Endothelial cell of hepatic sinusoid (primary cell): ENCODE measurements at regions not wholly inside any gene's neighbourhood (a gene's known extent, or its start where the extent isn't known, plus 50 kb on each side); places are given as distances from the start of the nearest gene placed in this dataset.
"Not testable (repeated sequence)": the region's sequence is repeated elsewhere in the genome, so short reads cannot be mapped to it uniquely, and the experiment has no call there.

ENCODE experiments used
- in situ Hi-C: cut with HindIII; loops from 2 replicates; pipeline ENCODE4 v1.10.0; 2017; ENCODE audit warnings: low sequenced_read_pairs

DNA sequence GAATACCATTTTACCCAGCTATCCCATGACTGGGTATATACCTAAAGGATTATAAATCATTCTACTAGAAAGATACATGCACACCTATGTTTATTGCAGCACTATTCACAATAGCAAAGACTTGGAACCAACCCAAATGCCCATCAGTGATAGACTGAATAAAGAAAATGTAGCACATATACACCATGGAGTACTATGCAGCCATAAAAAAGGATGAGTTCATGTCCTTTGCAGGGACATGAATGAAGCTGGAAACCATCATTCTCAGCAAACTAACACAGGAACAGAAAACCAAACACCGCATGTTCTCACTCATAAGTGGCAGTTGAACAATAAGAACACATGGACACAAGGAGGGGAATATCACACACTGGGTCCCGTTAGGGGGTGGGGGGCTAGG lies 191.9 kb upstream of the POU5F2 start:
- in situ Hi-C loops, result not testable (repeated sequence)

DNA sequence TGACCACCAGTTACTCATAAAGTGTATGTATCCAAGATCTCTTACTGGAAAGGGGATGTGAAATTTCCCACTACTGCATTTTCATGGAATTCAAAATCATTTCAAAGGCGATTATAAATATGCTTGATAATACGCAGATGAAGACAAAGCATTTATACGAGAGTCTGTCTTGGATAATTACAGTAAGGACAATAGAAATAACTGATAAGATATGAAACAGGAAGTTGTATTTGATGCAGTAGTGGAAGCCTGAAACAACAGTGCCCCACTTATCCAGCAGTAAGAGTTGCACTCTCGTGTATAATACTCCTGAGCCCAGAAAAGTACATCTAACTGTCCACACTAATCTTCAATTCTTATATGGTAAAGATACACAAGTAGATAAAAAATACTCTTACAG lies 188.7 kb upstream of the POU5F2 start:
- in situ Hi-C loops, result no loop called here

DNA sequence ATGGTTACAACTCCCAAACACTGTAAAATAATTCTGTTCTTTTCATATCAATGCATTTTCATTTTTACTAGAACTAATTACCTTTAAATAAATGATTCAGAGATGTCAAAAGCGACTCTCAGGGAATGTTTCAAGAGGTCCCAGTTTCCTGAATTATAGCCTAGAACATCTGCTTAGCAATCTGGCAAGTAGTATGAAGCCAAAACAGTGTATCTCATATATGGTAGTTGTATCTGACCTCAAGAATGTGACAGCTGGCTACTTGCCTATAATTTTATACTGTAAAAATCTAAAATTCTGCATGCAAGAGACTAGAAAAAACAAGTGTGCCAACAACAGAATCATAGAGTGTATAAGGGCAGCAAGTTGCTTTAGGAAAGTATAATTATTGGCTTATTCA lies 187.7 kb upstream of the POU5F2 start:
- in situ Hi-C loops, result no loop called here

DNA sequence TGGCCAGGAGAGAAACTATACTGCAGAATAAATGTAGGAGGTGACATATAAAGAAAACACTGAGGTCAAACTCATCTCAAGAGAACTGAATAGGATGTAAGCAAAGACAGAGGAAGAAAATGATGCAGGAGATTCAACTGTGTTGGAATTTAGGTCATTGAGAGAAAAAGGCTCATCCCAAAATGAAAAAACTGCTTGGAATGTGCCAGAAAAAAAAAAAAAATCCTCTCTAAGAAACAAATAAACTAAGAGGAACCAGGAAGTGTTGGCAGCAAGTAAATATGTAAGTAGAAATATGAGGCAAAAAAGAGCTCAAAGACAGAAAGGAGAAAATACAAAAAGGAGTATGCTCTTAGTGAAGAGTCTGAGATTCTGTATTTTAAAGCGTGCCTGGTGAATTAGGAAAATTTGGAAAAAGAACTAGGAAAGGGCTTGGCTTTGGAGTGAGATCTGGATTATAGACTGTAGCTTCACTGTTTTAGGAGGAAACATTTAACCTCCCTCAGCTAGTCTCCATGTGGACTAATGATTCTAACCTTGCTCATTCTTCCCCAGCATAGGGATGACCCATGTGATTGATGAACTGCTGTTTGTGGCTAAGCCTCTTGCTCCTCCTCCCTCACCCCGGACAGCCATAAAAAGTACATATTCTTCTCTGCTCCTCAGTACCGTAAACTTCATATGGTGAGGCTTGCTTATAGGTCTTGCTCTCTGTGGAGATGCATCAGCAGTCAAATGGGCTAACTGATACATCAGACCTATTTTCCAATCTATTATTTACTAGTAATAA lies 185.6 kb upstream of the POU5F2 start:
- in situ Hi-C loops, result no loop called here

DNA sequence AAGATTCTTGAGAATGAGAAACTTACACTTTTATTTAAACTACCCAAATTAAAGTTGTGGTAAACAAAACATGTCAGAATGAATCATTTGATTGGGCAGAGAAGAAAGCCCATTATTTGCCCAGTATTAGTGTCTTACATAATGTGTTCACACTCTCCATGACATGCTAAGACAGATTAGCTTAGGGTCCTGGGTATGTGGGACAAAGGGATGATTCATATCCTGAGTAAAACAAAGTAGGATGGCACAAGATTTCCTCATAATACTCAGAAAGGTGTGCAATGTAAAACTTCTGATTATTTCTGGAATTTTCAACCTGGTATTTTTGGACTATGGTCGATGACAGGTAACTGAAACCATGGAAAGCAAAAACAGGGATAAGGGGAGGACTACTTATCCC lies 183.9 kb upstream of the POU5F2 start:
- in situ Hi-C loops, result no loop called here

DNA sequence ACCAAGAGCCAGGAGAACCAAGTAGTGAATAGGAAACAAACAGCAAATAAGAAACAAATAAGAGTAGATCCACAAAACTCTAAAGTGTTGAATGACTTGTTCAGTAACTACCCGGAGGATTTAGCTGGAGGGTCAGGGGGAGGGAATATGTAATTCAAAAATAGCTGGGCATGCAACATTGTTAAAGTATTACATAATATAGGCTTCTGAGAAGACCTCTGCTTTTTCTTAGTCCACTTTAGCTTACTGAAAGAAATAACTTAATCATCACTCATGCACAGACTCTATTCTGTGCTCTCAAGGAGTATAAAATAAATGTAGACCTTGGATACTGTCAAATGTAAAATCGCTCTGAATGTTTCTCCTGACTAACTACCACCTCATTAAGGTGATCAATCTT lies 183.2 kb upstream of the POU5F2 start:
- in situ Hi-C loops, result no loop called here

DNA sequence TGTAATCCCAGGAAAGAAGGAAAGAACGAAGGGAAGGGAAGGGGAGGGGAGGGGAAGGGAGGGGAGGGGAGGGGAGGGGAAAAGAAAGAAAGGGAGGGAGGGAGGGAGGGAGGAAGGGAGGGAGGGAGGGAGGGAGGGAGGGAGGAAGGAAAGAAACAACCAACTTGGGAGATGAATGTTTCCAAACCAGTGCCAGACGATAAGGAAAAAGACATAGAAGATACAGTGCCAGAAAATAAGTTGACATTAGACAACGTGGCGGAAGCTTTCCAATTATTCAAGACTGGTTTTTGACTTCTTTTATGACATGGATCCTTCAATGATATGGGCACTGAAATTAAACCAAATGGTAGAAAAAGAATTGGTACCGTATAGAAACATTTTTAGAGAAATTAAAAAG lies 181.2 kb upstream of the POU5F2 start:
- in situ Hi-C loops, result no loop called here

DNA sequence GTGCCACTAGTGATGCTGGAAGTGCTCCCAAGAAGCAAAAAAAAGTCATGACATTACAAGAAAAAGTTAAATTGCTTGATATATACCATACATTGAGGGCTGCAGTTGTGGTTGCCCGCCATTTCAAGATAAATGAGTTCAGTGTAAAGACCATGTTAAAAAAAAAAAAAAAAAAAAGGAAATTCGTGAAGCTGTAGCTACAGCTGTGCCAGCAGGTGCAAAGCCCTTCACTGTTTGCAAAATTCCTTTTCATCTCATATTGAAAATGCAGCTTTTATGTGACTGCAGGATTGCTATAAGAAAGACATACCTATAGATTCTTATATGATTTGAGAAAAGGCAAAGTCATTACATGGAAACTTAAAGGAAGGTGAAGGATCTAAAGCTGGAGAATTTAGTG lies 179.6 kb upstream of the POU5F2 start:
- in situ Hi-C loops, result no loop called here

DNA sequence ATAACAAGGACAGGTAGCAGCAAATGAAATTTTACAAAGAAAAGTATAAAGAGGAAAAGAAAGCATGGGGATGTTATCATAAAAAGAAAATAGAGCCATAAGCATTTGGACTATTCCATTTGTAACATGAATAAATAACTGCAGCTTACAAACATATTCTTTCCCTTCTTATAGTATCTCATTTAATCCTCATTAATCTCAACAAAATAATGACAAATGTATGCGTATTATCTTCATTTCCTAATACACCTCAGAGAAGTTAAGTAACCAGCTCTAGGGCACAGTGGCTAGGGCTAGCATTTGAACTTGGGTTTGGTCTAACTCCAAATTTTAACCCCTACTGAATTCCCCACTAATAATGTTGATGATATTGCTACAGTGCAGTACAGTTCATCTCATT lies 175.5 kb upstream of the POU5F2 start:
- in situ Hi-C loops, result no loop called here

DNA sequence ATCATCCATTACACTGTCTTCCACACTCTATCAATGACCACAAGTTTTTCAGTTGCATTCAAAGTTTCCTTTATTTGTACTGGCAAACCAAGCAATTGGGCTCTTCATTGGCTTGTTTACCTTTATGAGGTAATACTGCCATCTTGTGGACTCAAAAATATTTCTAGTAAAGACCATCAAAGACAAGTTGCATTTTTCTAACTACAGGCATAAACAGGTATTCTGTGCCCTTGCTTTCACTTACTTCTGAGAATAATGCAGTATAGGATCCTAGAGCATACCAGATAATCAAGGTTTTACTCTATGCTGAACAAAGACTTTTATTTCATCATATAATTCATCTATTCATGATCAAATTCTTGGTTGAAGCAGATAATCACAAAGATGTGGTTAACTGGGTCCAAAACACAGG lies 173.7 kb upstream of the POU5F2 start:
- in situ Hi-C loops, result no loop called here

DNA sequence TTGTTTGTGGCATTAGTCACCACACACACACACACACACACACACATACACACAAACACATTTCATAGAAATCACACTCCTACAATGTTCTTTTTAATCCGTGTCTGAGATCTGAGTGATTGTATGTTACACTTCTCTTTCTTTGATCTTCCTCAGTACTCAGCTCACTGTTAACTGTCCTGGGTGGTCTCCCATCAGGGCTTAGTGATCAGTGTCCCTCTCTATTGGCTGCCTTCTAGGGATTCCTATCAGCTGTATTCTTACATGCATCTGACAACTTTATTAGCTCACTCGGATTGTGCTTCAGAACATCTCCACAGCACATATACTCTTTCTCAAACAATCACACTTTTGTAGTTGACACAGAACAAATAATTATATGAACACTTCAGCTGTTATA lies 170.2 kb upstream of the POU5F2 start:
- in situ Hi-C loops, result no loop called here

DNA sequence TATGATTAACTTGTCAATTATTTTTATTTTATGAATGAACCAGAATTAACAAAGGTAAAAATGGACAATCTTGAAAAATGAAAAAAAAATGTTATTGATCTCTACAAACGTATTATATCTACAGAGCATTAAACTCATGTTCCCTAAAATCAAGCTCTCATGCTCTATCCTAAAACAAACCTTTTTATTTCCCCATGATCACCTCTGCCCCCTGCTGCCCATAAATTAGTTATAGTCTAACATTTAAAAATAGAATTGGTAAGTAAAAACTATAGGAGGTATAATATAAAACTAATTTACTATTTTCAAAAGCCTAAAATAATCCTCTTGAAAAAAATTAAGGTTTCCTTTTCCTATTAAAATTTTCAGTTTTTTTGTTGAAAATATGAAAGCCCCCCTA lies 168.0 kb upstream of the POU5F2 start:
- in situ Hi-C loops, result no loop called here

DNA sequence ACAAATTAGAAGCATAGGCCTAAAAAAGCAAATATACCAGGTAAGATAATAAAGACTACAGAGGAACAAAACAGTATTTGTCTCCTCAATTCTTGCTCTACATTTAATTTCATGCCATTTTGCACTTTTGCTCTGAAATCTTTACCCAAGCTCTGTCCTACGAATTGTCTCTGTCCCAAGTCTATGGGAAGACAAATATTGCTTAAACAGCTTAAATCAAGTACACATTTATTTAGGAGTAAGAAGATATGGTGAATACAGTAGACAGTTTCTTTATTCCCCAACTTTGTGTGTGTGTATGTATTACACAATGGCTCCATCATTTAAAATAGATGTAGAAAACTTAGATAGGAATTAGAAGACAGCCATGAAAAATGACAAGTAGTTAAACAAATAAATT lies 163.5 kb upstream of the POU5F2 start:
- in situ Hi-C loops, result no loop called here

DNA sequence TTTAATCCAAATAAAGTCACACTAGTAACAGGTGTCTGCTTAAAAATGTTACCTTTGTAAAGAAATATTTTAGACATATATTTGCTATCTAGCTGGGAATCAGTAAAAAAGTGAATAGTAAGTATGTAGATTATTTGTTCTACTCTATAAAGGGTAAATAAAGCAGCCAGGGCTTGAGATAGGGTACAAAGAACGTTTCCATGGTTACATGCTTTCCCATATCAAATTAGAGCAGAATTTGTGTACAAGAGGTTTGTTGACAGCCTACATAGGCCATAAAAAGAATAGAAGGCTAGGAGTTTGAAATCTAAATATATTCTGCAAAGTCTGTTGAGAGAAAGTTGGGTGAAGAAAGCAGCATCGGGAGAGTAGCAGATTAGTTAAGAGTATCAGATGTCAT lies 160.9 kb upstream of the POU5F2 start:
- in situ Hi-C loops, result no loop called here

DNA sequence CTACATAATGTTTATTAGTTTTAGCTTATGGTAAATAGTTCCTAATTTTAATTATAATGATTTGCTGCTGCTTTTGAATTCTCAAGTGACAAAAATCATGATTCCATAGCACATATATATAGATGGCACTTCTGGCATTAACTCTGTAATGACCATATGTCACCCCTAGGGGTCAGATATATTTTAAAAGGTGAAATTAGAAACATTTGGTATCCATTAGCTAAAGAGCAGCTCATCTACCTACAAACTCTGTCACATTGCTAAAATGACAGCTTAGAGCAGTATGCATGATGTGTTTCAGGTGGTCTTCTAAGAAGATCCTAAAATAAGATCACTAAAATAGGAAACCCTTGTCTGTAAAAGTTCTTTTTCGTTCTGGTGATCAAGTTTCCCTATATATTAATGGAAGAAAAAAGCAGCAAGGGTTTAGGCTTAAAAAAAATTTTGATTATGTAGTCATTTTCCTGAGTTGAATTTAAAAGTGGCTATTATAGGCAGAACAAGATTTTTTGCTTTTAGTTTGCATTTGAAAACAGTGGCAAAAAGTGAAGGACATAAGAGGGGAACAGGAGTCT lies 157.7 kb upstream of the POU5F2 start:
- in situ Hi-C loops, result no loop called here

DNA sequence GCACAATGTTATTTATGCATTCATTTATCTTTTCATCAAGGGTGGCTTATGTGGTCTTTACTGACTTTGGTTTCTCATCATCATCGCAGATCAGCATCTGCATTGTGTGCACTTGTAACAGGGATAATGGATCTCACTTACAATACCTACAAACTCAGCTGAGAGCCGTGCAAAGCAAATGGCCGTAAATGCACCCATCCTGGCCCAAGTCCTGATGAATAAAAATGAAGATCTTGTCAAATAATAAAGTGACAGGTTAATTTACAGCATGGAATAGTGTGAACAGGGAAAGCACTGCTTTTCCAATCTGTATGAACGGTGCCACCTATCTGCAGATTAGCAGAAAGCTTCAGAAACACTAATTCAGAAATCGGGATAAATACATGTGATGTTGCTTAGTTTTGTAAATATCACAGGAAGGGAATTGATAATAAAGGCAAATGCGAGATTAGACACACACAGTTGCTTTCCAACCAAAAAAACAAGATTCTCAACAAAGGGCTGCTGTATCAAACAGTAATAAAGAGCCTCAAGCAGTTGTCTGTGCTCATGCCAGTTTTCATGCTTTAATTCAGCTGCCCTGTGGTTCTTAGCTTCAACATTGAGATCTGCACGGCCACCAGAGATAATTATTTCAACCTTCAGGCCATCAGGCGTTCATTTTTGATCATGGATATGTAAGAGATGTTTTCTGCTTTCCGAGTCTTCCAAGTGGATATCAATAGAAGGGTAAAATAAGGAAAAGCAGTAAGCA lies 153.4 kb upstream of the POU5F2 start:
- in situ Hi-C loops, result no loop called here

DNA sequence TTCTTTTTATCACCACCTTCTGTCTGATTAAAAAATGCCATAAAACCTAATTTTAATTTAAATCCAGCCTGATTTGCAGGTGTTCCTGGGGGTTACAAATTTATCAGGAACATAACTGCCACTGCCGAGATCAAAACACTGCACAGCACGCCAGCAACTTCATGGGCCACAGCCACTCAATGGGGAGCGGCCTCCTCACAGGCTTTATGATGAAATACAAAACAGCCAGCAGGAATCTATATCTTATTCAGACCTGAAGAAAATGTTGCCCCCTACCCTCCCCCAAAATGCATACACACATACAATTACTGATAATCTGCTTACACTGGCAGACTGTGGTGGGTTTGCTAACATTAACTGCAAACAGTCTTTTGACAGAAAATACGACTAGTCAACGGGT lies 151.7 kb upstream of the POU5F2 start:
- in situ Hi-C loops, result no loop called here

DNA sequence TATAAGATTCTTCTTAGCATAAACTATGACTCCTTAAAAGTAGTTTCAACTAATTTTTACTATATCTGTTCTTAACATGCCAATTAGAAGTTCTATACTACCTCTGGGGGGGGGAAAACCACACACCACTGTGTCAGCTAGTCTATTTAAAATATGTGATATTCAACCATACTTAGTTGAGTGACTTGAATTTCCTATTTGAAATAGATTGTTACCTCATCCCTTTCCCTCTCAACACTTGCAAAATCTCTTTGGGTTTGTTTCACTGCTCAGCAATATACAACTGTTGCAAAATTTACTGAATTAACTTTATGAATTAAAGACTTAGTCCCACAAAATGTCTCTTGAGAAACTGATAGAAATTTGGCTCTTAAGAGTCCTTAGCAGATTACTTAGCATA lies 151.1 kb upstream of the POU5F2 start:
- in situ Hi-C loops, result no loop called here

DNA sequence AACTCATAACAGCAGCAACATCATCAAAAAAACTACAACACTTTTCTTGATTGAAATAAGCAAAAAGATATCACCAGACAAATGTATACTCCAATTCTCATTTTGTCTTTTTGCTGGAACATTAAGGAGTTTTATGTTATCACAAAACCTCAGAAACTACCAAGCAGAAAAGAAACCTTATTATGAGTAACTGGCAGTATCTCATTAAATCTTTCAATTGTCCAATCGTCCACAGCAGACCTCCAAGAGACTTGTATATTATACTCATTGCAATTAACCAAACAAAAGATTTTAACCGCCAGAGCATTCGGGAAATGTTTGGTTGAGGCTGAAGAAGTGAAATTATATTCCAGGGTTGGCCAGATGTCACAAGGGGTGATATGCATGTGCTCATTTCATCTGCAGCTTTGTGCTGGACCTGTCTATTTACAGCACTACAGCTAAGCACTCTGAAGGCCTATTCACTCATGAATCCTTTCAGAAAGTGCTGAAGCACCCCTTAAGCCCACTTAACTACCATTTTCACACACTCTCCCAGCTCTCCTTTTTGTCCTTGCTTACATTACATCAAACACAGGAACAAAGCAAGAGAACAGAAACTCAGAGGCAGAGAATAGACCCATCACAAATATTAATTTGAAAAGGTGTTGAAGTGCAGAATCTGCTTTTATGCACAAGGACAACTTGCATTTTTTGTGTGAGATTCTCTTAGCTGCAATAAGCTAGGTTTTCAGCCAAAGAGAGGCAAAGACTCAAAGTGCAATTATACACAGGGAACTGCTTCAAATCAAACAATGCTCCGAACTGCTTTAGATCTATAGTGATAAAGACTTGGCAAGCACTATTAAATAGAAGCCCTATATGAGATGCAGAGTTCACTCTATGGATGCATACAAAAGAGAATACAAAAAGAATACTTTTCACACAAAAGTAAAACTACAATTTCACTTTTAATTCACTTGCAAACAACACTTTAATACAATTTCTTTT lies 150.4 kb upstream of the POU5F2 start:
- in situ Hi-C loops, result no loop called here

DNA sequence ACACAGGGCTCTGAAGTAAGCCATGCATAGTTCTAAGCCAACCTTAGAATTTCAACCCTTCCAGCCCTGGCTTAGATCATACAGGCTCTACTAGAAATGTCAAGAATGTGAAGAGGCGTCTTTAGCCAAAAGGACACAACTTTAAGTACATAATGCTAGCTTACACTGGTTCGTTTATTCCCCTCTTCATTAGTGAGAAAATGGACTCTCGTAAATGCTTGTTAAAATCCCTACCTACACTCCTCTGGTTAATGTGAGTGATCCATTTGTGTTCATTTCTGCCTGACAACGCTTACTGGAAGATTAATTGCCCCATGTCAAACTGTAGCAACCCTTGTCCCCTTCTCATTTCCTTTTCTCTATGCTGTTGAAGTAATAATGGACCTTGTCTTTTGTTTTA lies 149.3 kb upstream of the POU5F2 start:
- in situ Hi-C loops, result no loop called here

DNA sequence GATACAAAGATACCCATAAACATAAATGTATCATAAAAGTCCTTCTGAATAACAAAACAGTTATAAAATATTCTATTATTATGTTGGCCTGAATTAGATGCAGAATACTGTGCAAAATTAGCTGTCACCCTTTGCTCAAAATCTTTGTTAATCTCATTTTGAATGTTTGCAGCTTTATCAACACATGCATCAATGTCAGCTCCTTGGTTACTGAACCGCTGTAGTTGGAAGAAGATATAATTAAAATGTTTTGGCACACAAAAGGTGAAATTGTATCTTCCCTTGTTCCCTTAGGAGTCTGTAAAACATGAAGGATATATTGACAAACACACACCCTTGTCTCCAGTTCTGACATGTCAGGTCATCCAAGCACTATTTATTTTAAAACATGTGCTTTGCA lies 146.3 kb upstream of the POU5F2 start:
- in situ Hi-C loops, result no loop called here
